HL-60 (cell line): ENCODE measurements at regions not wholly inside any gene's neighbourhood (a gene's known extent, or its start where the extent isn't known, plus 50 kb on each side); places are given as distances from the start of the nearest gene placed in this dataset.

Source experiments
- POLR2AphosphoS5 ChIP-seq: IDR thresholded peaks from 2 replicates; pipeline ENCODE4 v1.6.1; 2012; ENCODE audit warnings: low read depth
- TF ChIP-seq, protein P1 (sequence below): IDR thresholded peaks from one replicate; pipeline ENCODE4 v1.5.1; 2011; ENCODE audit warnings: low read length, control low read depth, inconsistent platforms; ENCODE audit not compliant: insufficient read depth

DNA sequence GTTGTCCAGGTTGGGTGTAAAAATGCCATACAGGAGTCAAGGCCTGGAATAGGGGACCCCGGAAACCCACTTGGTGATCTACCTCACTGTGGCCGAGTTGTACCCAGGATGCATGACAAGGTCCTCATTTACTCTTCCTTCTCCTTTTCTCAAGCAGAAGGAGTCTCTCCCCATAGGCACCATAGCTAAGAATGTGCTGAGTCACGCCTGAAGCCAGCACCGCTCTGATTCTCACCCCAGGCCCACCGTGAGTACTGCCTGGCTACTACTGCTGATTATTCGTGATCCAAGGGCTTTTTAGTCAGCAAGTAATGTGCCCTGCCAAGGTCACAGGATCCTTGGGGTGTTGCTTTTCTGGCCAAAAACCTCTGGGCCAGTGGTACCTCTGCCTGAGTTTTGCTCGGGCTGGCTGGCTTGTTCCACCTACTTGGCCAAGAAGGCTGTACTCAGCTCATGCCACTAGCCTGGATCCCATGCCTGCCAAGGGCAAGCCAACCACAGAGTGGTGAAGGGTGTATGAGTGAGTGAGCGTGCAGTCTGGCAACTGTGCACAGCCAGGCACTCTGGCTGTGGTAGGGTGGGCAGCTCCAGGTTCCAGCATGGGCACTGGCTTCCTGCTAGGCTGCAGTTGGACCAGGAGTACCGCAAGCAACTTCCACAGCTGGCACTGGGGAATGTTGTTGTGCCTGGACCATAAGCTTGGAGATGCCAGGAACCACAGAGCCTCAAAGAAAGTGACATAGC is 650.1 kb upstream of the VRK2 start:
- TF ChIP-seq, protein P1, sequence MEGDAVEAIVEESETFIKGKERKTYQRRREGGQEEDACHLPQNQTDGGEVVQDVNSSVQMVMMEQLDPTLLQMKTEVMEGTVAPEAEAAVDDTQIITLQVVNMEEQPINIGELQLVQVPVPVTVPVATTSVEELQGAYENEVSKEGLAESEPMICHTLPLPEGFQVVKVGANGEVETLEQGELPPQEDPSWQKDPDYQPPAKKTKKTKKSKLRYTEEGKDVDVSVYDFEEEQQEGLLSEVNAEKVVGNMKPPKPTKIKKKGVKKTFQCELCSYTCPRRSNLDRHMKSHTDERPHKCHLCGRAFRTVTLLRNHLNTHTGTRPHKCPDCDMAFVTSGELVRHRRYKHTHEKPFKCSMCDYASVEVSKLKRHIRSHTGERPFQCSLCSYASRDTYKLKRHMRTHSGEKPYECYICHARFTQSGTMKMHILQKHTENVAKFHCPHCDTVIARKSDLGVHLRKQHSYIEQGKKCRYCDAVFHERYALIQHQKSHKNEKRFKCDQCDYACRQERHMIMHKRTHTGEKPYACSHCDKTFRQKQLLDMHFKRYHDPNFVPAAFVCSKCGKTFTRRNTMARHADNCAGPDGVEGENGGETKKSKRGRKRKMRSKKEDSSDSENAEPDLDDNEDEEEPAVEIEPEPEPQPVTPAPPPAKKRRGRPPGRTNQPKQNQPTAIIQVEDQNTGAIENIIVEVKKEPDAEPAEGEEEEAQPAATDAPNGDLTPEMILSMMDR, result no peak
- no peak for TF ChIP-seq POLR2AphosphoS5
